ENCODE measurements at regions not wholly inside any gene's neighbourhood (a gene's known extent, or its start where the extent isn't known, plus 50 kb on each side); places are given as distances from the start of the nearest gene placed in this dataset.

DNA sequence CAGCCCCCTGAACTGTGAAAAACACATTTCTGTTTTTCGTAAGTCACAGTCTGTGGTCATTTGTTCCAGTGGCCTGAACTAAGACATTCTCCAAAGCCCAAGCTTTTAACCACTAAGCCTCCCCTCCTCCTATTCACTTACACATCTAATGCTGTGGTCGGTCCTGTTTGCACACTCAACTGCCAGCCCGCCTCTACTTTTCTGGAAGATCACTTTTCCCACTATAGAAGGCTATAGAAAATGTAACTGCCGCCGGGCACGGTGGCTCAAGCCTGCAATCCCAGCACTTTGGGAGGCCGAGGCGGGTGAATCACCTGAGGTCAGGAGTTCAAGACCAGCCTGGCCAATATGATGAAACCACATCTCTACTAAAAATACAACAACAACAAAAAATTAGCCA is 524.7 kb upstream of the TMEM132C start:
- Histone ChIP-seq H3K4me1 (ENCODE audit: insufficient read depth) (no peaks in the 10 kb centered on the region; the same call in 1 of the 2 replicates), H3K4me3 (no peak overlapping the region), H3K79me2 (replicated peaks; ENCODE audit: insufficient read depth) (no peaks in the 10 kb centered on the region), H3K27ac (ENCODE audit: low read depth) (no peak overlapping the region), H3K36me3 (ENCODE audit: insufficient read depth) (no peaks in the 10 kb centered on the region), H3F3A (replicated peaks; ENCODE audit: low read depth) (no peaks in the 10 kb centered on the region), H3K27me3 (ENCODE audit: insufficient read depth) (no peaks in the 10 kb centered on the region), H4K20me1 (replicated peaks; ENCODE audit: insufficient read depth) (no peaks in the 10 kb centered on the region), H3K9me2 (ENCODE audit: insufficient read depth) (no peaks in the 10 kb centered on the region), H2AFZ (no peak overlapping the region), H3K4me2 (no peak overlapping the region)
- DNase-seq (ENCODE audit: low spot score): no peak
- H3K4me1 Mint-ChIP-seq: no peaks in the 10 kb centered on the region
- H3K9me3 Mint-ChIP-seq: peaks cover 98% of the 10 kb centered on the region
- TF ChIP-seq NANOG (IDR thresholded peaks at IDR 0.05; ENCODE audit: borderline replicate concordance) (no peak), EZH2phosphoT487 (IDR thresholded peaks at IDR 0.05; ENCODE audit: unreplicated experiment) (no peak), EZH2 (IDR thresholded peaks at IDR 0.05; ENCODE audit: low read depth, unreplicated experiment) (no peak), POLR2AphosphoS5 (IDR thresholded peaks at IDR 0.05; ENCODE audit: low read depth) (no peak), ZNF462 (CRISPR knock-in tag; IDR thresholded peaks at IDR 0.05) (no peak), ZNF331 (CRISPR knock-in tag; IDR thresholded peaks at IDR 0.05; ENCODE audit: low read depth) (no peak), STAT1 (IDR thresholded peaks at IDR 0.05; ENCODE audit: unreplicated experiment) (no peak), CREB1 (CRISPR knock-in tag; IDR thresholded peaks at IDR 0.05; ENCODE audit: low read depth) (no peak), JUNB (IDR thresholded peaks at IDR 0.05; ENCODE audit: unreplicated experiment) (no peak), REST (IDR thresholded peaks at IDR 0.05; ENCODE audit: unreplicated experiment) (no peak), ZNF114 (CRISPR knock-in tag; IDR thresholded peaks at IDR 0.05) (no peak)
- TF ChIP-seq, protein P1, sequence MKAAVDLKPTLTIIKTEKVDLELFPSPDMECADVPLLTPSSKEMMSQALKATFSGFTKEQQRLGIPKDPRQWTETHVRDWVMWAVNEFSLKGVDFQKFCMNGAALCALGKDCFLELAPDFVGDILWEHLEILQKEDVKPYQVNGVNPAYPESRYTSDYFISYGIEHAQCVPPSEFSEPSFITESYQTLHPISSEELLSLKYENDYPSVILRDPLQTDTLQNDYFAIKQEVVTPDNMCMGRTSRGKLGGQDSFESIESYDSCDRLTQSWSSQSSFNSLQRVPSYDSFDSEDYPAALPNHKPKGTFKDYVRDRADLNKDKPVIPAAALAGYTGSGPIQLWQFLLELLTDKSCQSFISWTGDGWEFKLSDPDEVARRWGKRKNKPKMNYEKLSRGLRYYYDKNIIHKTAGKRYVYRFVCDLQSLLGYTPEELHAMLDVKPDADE (IDR thresholded peaks at IDR 0.05): no peak
- TF ChIP-seq, protein P2, sequence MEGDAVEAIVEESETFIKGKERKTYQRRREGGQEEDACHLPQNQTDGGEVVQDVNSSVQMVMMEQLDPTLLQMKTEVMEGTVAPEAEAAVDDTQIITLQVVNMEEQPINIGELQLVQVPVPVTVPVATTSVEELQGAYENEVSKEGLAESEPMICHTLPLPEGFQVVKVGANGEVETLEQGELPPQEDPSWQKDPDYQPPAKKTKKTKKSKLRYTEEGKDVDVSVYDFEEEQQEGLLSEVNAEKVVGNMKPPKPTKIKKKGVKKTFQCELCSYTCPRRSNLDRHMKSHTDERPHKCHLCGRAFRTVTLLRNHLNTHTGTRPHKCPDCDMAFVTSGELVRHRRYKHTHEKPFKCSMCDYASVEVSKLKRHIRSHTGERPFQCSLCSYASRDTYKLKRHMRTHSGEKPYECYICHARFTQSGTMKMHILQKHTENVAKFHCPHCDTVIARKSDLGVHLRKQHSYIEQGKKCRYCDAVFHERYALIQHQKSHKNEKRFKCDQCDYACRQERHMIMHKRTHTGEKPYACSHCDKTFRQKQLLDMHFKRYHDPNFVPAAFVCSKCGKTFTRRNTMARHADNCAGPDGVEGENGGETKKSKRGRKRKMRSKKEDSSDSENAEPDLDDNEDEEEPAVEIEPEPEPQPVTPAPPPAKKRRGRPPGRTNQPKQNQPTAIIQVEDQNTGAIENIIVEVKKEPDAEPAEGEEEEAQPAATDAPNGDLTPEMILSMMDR (conservative IDR thresholded peaks at IDR 0.05; ENCODE audit: low read depth in 2 of 2): no peak
- no peak for ATAC-seq
- H3K36me3 Mint-ChIP-seq (ENCODE audit: low read depth): peaks cover 36% of the 10 kb centered on the region; the same call in 2 of the 3 replicates
- H3K27me3 Mint-ChIP-seq (ENCODE audit: insufficient read depth, low read depth, poor library complexity): peaks cover 2% of the 10 kb centered on the region
- no peak overlapping the region for H3K27ac Mint-ChIP-seq
- no peak overlapping the region for H3K4me3 Mint-ChIP-seq
